WI38 (cell line): ENCODE measurements at regions not wholly inside any gene's neighbourhood (a gene's known extent, or its start where the extent isn't known, plus 50 kb on each side); places are given as distances from the start of the nearest gene placed in this dataset.
"Not testable (repeated sequence)": the region's sequence is repeated elsewhere in the genome, so short reads cannot be mapped to it uniquely, and the experiment has no call there.

Experiments
- H3K4me3 ChIP-seq: 2 replicates; pipeline ENCODE4 v1.5.1; 2011; ENCODE audit warnings: low read depth, mild to moderate bottlenecking, control low read depth, low read length
- TF ChIP-seq, protein P1 (sequence below): IDR thresholded peaks from 2 replicates; pipeline ENCODE4 v1.5.1; 2012; ENCODE audit warnings: low read depth, mild to moderate bottlenecking, control low read depth, low read length

DNA sequence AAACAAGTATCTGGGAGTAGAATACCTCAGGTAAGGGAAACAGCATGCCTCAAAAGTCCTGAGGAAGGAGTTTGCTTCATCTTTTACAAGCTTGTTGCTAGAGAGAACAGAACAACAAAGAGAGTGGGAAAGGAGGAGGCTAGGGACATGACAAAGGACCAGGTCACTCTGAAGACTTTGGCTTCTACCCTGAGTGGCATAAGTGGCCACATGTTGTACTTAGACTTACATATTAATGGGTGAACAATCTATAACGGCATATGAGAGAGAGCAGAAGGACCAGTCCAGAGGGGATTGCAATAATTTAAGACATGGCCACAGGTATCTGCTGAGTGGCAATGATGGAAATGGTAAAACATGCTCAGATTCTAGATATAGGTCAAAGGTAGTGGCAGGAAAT is 668.3 kb upstream of the ADGRB3 start:
- no peak overlapping the region for H3K4me3 ChIP-seq
- TF ChIP-seq, protein P1, sequence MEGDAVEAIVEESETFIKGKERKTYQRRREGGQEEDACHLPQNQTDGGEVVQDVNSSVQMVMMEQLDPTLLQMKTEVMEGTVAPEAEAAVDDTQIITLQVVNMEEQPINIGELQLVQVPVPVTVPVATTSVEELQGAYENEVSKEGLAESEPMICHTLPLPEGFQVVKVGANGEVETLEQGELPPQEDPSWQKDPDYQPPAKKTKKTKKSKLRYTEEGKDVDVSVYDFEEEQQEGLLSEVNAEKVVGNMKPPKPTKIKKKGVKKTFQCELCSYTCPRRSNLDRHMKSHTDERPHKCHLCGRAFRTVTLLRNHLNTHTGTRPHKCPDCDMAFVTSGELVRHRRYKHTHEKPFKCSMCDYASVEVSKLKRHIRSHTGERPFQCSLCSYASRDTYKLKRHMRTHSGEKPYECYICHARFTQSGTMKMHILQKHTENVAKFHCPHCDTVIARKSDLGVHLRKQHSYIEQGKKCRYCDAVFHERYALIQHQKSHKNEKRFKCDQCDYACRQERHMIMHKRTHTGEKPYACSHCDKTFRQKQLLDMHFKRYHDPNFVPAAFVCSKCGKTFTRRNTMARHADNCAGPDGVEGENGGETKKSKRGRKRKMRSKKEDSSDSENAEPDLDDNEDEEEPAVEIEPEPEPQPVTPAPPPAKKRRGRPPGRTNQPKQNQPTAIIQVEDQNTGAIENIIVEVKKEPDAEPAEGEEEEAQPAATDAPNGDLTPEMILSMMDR = no peak

DNA sequence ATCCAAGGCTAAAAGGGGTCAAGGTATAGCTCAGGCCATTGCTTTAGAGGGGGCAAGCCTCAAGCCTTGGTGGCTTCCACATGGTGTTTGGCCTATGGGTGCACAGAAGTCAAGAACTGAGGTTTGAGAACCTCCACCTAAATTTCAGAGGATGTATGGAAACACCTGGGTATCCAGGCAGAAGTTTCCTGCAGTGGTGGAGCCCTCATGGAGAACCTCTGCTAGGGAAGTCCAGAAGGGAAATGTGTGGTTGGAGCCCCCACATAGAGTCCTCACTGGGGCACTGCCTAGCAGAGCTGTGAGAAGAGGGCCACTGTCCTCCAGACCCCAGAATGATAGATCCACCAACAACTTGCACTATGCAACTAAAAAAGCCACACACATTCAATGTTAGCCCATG is 678.7 kb upstream of the ADGRB3 start:
- TF ChIP-seq, protein P1 = no peak
- no peak overlapping the region for H3K4me3 ChIP-seq

DNA sequence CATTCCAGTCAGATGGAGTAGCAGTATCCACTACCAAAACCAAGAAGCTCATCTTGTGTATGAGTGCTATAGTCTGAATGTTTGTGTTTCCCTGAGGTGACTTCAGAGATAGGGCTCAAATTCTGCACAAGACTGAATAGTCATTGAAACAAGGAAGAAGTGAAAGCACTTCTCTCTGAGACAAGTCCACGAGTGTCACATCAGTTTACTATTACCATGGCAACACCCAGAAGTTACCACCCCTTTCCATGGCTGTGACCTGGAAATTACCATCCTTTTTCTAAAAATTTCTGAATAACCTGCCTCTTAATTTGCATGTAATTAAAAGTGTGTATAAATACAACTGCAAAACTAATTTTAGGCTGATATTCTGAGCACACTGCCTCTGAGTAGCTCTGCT is 682.1 kb upstream of the ADGRB3 start:
- no peak overlapping the region for H3K4me3 ChIP-seq
- TF ChIP-seq, protein P1 = no peak

DNA sequence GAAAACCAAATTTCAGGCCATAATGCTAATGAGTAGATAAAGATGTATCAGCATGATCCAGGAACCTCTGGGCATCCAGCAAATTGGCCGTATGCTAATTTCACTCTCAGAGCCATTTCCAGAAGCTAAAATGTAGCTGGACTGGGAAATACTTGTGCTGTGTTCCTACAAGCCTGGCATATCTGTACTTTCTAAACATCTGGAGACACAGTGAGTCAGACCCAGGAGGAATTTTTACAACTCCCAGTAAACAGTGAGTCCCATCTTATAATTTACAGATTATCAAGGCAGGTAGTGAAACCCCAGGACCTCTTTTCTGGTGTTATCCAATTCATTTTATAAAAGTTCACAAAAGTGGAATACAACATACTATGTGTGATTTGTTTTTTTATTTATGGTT is 683.0 kb upstream of the ADGRB3 start:
- TF ChIP-seq, protein P1 = no peak
- no peak overlapping the region for H3K4me3 ChIP-seq

DNA sequence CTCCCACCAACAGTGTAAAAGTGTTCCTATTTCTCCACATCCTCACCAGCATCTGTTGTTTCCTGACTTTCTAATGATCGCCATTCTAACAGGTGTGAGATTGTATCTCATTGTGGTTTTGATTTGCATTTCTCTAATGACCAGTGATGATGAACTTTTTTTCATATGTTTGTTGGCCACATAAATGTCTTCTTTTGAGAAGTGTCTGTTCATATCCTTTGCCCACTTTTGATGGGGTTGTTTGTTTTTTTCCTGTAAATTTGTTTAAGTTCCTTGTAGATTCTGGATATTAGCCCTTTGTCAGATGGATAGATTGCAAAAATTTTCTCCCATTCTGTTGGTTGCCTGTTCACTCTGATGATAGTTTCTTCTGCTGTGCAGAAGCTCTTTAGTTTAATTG is 687.3 kb upstream of the ADGRB3 start:
- not testable (repeated sequence) for H3K4me3 ChIP-seq

DNA sequence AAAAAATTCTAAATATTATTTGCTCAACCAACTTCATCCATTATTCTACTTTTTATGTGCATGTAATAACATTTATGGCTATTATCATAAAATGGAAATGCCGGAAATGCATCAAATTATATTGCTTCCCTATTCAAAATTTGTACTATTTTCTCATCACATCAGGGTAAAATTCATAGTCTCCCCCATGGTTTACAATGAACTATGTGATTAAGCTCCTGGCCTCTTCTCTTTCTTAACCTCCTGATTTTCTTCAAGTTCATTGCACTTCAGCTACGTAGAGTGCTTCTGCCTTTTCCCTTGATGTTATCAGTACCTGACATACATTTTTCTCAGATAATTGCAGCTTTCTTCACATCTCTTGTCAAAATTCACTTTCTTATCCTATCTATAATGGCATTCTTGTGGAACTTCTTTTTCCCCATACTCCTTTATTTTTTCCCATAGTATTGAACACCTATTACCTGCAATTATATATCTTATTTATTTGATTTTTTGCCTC is 699.1 kb upstream of the ADGRB3 start:
- TF ChIP-seq, protein P1 = no peak
- H3K4me3 ChIP-seq = no peak overlapping the region

DNA sequence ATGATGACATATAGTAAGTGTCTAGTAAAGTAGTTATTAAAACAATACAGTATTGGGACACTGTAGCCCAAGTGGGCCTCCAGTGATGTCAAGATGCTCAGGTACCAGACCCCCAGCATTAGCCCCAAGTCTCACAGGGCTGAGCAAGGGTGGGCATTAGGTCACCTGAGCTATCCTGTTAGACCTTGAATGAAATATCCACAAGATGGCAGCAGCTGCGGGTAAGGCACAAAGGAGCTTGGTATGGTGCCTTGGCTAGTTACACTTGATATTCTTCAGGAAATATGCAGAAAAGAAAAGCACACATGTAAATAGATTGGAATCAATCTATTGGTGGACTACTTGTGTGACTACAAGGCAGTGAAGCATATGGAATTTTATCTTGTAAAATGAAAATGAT is 701.8 kb upstream of the ADGRB3 start:
- TF ChIP-seq, protein P1 = no peak

DNA sequence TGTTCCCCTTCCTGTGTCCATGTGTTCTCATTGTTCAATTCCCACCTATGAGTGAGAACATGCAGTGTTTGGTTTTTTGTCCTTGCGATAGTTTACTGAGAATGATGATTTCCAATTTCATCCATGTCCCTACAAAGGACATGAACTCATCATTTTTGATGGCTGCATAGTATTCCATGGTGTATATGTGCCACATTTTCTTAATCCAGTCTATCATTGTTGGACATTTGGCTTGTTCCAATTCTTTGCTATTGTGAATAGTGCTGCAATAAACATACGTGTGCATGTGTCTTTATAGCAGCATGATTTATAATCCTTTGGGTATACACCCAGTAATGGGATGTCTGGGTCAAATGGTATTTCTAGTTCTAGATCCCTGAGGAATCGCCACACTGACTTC is 712.5 kb upstream of the ADGRB3 start:
- not testable (repeated sequence) for H3K4me3 ChIP-seq

More for the DNA sequence above, 701.8 kb upstream of the ADGRB3 start:
- H3K4me3 ChIP-seq = no peak overlapping the region

DNA sequence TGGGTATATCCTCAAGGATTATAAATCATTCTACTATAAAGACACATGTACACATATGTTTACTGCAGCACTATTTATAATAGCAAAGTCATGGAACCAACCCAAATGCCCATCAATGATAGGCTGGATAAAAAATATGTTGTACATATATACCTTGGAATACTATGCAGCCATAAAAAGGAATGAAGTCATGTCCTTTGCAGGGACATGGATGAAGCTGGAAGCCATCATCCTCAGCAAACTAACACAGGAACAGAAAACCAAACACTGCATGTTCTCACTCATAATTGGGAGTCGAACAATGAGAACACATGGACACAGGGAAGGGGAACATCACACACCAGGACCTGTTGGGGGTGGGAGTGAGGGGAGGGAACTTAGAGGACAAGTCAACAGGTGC is 715.0 kb upstream of the ADGRB3 start:
- not testable (repeated sequence) for H3K4me3 ChIP-seq
